GM23338 (cell line): ENCODE measurements at regions not wholly inside any gene's neighbourhood (a gene's known extent, or its start where the extent isn't known, plus 50 kb on each side); places are given as distances from the start of the nearest gene placed in this dataset.

Experiments used
- ATAC-seq: fragments of 200-7000 bp; cut with Tn5 transposase; 3 replicates; pipeline ENCODE4 v1.9.1; 2020
- DNase-seq: peaks from one replicate; pipeline ENCODE4 v3.0.0-alpha.2; 2015; ENCODE audit warnings: low spot score
- H2AFZ ChIP-seq: fragments of 200-600 bp; sonication (generic); 2 replicates; pipeline ENCODE4 v1.8.0; 2016; ENCODE audit warnings: antibody characterized with exemption, mild to moderate bottlenecking, moderate library complexity
- H3F3A ChIP-seq: fragments of 200-600 bp; sonication (generic); replicated peaks from 2 replicates; pipeline ENCODE4 v1.8.0; 2017; ENCODE audit warnings: antibody characterized with exemption, mixed run types, low read depth
- H3K27ac ChIP-seq: fragments of 200-600 bp; sonication (generic); 2 replicates; pipeline ENCODE4 v1.6.1; 2016; ENCODE audit warnings: low read depth
- H3K27me3 ChIP-seq: fragments of 200-600 bp; sonication (generic); 2 replicates; pipeline ENCODE4 v1.8.0; 2016; ENCODE audit warnings: mild to moderate bottlenecking, mixed run types, moderate library complexity; ENCODE audit not compliant: insufficient read depth
- H3K36me3 ChIP-seq: fragments of 200-600 bp; sonication (generic); 2 replicates; pipeline ENCODE4 v1.8.0; 2016; ENCODE audit warnings: mild to moderate bottlenecking; ENCODE audit not compliant: insufficient read depth
- H3K4me1 ChIP-seq: fragments of 200-600 bp; sonication (generic); 2 replicates; pipeline ENCODE4 v1.8.0; 2016; ENCODE audit warnings: mild to moderate bottlenecking, moderate library complexity; ENCODE audit not compliant: insufficient read depth
- H3K4me2 ChIP-seq: fragments of 200-600 bp; sonication (generic); 2 replicates; pipeline ENCODE4 v1.7.1; 2017; ENCODE audit warnings: mixed run types
- H3K4me3 ChIP-seq: fragments of 200-600 bp; sonication (generic); 2 replicates; pipeline ENCODE4 v1.6.1; 2016; ENCODE audit warnings: mixed run types
- H3K79me2 ChIP-seq: fragments of 200-600 bp; sonication (generic); replicated peaks from 2 replicates; pipeline ENCODE4 v1.8.0; 2017; ENCODE audit warnings: mild to moderate bottlenecking; ENCODE audit not compliant: insufficient read depth
- H3K9me2 ChIP-seq: fragments of 200-600 bp; sonication (generic); 2 replicates; pipeline ENCODE4 v1.8.0; 2017; ENCODE audit not compliant: insufficient read depth
- H4K20me1 ChIP-seq: fragments of 200-600 bp; sonication (generic); replicated peaks from 2 replicates; pipeline ENCODE4 v1.8.0; 2017; ENCODE audit warnings: mild to moderate bottlenecking; ENCODE audit not compliant: insufficient read depth
- H3K27ac Mint-ChIP-seq: 2 replicates; pipeline ENCODE4 v1.8.0; 2020; ENCODE audit warnings: inconsistent platforms, mild to moderate bottlenecking, moderate library complexity, mixed read lengths
- H3K27me3 Mint-ChIP-seq: 3 replicates; pipeline ENCODE4 v1.8.0; 2022; ENCODE audit warnings: low read depth, mild to moderate bottlenecking, moderate library complexity, mixed read lengths, inconsistent platforms; ENCODE audit not compliant: insufficient read depth, poor library complexity
- H3K36me3 Mint-ChIP-seq: 3 replicates; pipeline ENCODE4 v1.8.0; 2021; ENCODE audit warnings: low read depth, mild to moderate bottlenecking, inconsistent platforms, moderate library complexity, mixed read lengths
- H3K4me1 Mint-ChIP-seq: 3 replicates; pipeline ENCODE4 v1.8.0; 2020; ENCODE audit warnings: mild to moderate bottlenecking, inconsistent platforms, mixed read lengths
- H3K4me3 Mint-ChIP-seq: 3 replicates; pipeline ENCODE4 v1.8.0; 2021; ENCODE audit warnings: moderate library complexity, mild to moderate bottlenecking, inconsistent platforms, mixed read lengths
- H3K9me3 Mint-ChIP-seq: 3 replicates; pipeline ENCODE4 v1.8.0; 2020; ENCODE audit warnings: moderate library complexity, mild to moderate bottlenecking, inconsistent platforms, mixed read lengths
- EZH2 ChIP-seq: fragments of 200-600 bp; sonication (generic); IDR thresholded peaks from one replicate; pipeline ENCODE4 v1.8.0; 2017; ENCODE audit warnings: antibody characterized with exemption, mild to moderate bottlenecking, low read depth; ENCODE audit not compliant: unreplicated experiment
- EZH2phosphoT487 ChIP-seq: fragments of 200-600 bp; sonication (generic); IDR thresholded peaks from one replicate; pipeline ENCODE4 v1.8.1; 2018; ENCODE audit warnings: antibody characterized with exemption; ENCODE audit not compliant: unreplicated experiment
- JUNB ChIP-seq: IDR thresholded peaks from one replicate; pipeline ENCODE4 v1.6.1; 2016; ENCODE audit warnings: antibody characterized with exemption; ENCODE audit not compliant: unreplicated experiment
- NANOG ChIP-seq: IDR thresholded peaks from 2 replicates; pipeline ENCODE4 v1.6.1; 2016; ENCODE audit warnings: antibody characterized with exemption, borderline replicate concordance
- STAT1 ChIP-seq: IDR thresholded peaks from one replicate; pipeline ENCODE4 v1.6.1; 2016; ENCODE audit warnings: antibody characterized with exemption; ENCODE audit not compliant: unreplicated experiment
- ZNF114 ChIP-seq: fragments of 250-450 bp; sonication (Bioruptor Pico); IDR thresholded peaks from 2 replicates; pipeline ENCODE4 v1.5.0; 2020; ENCODE audit warnings: mild to moderate bottlenecking, moderate library complexity
- ZNF331 ChIP-seq: fragments of 250-450 bp; sonication (Bioruptor Pico); IDR thresholded peaks from 2 replicates; pipeline ENCODE4 v1.5.0; 2020; ENCODE audit warnings: low read depth, mild to moderate bottlenecking, moderate library complexity
- TF ChIP-seq, protein P1 (sequence below): fragments of 250-450 bp; sonication (Bioruptor Pico); IDR thresholded peaks from 2 replicates; pipeline ENCODE4 v1.5.0; 2020; ENCODE audit warnings: mild to moderate bottlenecking, moderate library complexity
- TF ChIP-seq, protein P2 (sequence below), 2 experiments: fragments of 200-600 bp in 1 of 2; sonication (generic) in 1 of 2; conservative IDR thresholded peaks; 2 replicates each; pipeline versions ENCODE4 v1.5.1 to v1.6.1; 2016 to 2017; ENCODE audit warnings: antibody characterized with exemption in 2 of 2, low read depth in 2 of 2, mild to moderate bottlenecking in 2 of 2, moderate library complexity in 1 of 2
- TF ChIP-seq, protein P3 (sequence below): IDR thresholded peaks from one replicate; pipeline ENCODE4 v1.6.1; 2018; ENCODE audit warnings: antibody characterized with exemption; ENCODE audit not compliant: unreplicated experiment

- Mint-ChIP-seq H3K27ac (no peak overlapping the region), H3K9me3 (no peaks in the 10 kb centered on the region), H3K4me1 (peaks cover 11% of the 10 kb centered on the region), H3K27me3 (peaks cover 3% of the 10 kb centered on the region), H3K36me3 (no peaks in the 10 kb centered on the region), H3K4me3 (no peak overlapping the region)
- Histone ChIP-seq H3K36me3 (no peaks in the 10 kb centered on the region), H3K4me2 (no peak overlapping the region), H3K79me2 (no peaks in the 10 kb centered on the region), H3K27ac (no peak overlapping the region), H3K4me1 (no peaks in the 10 kb centered on the region), H3K27me3 (no peaks in the 10 kb centered on the region), H2AFZ (no peak overlapping the region), H3K9me2 (no peaks in the 10 kb centered on the region), H3K4me3 (no peak overlapping the region), H4K20me1 (no peaks in the 10 kb centered on the region), H3F3A (no peaks in the 10 kb centered on the region)
- no peak for TF ChIP-seq EZH2phosphoT487
- TF ChIP-seq, protein P1, sequence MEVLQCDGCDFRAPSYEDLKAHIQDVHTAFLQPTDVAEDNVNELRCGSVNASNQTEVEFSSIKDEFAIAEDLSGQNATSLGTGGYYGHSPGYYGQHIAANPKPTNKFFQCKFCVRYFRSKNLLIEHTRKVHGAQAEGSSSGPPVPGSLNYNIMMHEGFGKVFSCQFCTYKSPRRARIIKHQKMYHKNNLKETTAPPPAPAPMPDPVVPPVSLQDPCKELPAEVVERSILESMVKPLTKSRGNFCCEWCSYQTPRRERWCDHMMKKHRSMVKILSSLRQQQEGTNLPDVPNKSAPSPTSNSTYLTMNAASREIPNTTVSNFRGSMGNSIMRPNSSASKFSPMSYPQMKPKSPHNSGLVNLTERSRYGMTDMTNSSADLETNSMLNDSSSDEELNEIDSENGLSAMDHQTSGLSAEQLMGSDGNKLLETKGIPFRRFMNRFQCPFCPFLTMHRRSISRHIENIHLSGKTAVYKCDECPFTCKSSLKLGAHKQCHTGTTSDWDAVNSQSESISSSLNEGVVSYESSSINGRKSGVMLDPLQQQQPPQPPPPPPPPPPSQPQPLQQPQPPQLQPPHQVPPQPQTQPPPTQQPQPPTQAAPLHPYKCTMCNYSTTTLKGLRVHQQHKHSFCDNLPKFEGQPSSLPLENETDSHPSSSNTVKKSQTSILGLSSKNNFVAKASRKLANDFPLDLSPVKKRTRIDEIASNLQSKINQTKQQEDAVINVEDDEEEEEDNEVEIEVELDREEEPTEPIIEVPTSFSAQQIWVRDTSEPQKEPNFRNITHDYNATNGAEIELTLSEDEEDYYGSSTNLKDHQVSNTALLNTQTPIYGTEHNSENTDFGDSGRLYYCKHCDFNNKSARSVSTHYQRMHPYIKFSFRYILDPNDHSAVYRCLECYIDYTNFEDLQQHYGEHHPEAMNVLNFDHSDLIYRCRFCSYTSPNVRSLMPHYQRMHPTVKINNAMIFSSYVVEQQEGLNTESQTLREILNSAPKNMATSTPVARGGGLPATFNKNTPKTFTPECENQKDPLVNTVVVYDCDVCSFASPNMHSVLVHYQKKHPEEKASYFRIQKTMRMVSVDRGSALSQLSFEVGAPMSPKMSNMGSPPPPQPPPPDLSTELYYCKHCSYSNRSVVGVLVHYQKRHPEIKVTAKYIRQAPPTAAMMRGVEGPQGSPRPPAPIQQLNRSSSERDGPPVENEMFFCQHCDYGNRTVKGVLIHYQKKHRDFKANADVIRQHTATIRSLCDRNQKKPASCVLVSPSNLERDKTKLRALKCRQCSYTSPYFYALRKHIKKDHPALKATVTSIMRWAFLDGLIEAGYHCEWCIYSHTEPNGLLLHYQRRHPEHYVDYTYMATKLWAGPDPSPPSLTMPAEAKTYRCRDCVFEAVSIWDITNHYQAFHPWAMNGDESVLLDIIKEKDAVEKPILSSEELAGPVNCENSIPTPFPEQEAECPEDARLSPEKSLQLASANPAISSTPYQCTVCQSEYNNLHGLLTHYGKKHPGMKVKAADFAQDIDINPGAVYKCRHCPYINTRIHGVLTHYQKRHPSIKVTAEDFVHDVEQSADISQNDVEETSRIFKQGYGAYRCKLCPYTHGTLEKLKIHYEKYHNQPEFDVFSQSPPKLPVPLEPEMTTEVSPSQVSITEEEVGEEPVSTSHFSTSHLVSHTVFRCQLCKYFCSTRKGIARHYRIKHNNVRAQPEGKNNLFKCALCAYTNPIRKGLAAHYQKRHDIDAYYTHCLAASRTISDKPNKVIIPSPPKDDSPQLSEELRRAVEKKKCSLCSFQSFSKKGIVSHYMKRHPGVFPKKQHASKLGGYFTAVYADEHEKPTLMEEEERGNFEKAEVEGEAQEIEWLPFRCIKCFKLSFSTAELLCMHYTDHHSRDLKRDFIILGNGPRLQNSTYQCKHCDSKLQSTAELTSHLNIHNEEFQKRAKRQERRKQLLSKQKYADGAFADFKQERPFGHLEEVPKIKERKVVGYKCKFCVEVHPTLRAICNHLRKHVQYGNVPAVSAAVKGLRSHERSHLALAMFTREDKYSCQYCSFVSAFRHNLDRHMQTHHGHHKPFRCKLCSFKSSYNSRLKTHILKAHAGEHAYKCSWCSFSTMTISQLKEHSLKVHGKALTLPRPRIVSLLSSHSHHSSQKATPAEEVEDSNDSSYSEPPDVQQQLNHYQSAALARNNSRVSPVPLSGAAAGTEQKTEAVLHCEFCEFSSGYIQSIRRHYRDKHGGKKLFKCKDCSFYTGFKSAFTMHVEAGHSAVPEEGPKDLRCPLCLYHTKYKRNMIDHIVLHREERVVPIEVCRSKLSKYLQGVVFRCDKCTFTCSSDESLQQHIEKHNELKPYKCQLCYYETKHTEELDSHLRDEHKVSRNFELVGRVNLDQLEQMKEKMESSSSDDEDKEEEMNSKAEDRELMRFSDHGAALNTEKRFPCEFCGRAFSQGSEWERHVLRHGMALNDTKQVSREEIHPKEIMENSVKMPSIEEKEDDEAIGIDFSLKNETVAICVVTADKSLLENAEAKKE (CRISPR knock-in tag), result peak; percentile 56; the same call in 1 of the 2 replicates
- DNase-seq, result peak; percentile 77
- ATAC-seq, result peak; percentile 95
Measured at GRCh38 chrX:68989865-68990606, 161.2 kb downstream of the EFNB1 start.

DNA sequence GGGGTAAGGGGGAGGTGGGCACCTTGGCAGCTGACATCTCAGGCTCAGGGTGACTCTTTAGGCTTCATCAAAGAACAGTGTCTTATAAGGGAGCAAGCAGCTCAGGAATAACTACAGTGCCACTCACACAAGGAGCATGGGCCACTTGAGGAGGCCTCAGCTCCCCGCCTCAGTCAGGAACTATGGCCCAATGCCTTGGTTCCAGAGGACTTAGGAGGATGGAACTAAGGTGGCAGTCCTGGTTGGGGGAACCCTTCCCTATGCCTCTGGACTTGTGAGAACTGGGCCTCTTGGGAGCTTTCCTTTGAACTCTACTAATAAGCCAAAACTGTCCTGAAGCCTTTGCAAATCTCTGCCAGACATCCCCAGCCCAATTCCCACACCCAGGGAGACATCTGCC lies 160.6 kb downstream of the EFNB1 start:
- no peaks in the 10 kb centered on the region for H3K36me3 ChIP-seq
- peaks cover 3% of the 10 kb centered on the region for H3K27me3 Mint-ChIP-seq
- no peak overlapping the region for H3K27ac ChIP-seq
- H3K9me2 ChIP-seq, result no peaks in the 10 kb centered on the region
- no peaks in the 10 kb centered on the region for H3K36me3 Mint-ChIP-seq
- no peaks in the 10 kb centered on the region for H3K27me3 ChIP-seq
- no peak overlapping the region for H3K4me3 Mint-ChIP-seq
- peaks cover 11% of the 10 kb centered on the region for H3K4me1 Mint-ChIP-seq
- no peak overlapping the region for H3K27ac Mint-ChIP-seq
- ATAC-seq (no peak), DNase-seq (no peak)
- H3K4me3 ChIP-seq, result no peak overlapping the region
- H3K9me3 Mint-ChIP-seq, result no peaks in the 10 kb centered on the region
- H4K20me1 ChIP-seq, result no peaks in the 10 kb centered on the region
- no peaks in the 10 kb centered on the region for H3F3A ChIP-seq
- H3K79me2 ChIP-seq, result no peaks in the 10 kb centered on the region
- H2AFZ ChIP-seq, result no peak overlapping the region
- H3K4me1 ChIP-seq, result no peaks in the 10 kb centered on the region
- no peak overlapping the region for H3K4me2 ChIP-seq
- TF ChIP-seq NANOG (no peak), EZH2 (no peak), ZNF114 (CRISPR knock-in tag) (no peak), STAT1 (no peak), JUNB (no peak), ZNF331 (CRISPR knock-in tag) (no peak)
- TF ChIP-seq, protein P2, sequence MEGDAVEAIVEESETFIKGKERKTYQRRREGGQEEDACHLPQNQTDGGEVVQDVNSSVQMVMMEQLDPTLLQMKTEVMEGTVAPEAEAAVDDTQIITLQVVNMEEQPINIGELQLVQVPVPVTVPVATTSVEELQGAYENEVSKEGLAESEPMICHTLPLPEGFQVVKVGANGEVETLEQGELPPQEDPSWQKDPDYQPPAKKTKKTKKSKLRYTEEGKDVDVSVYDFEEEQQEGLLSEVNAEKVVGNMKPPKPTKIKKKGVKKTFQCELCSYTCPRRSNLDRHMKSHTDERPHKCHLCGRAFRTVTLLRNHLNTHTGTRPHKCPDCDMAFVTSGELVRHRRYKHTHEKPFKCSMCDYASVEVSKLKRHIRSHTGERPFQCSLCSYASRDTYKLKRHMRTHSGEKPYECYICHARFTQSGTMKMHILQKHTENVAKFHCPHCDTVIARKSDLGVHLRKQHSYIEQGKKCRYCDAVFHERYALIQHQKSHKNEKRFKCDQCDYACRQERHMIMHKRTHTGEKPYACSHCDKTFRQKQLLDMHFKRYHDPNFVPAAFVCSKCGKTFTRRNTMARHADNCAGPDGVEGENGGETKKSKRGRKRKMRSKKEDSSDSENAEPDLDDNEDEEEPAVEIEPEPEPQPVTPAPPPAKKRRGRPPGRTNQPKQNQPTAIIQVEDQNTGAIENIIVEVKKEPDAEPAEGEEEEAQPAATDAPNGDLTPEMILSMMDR (conservative IDR thresholded peaks at IDR 0.05; ENCODE audit: low read depth in 2 of 2), result no peak
- TF ChIP-seq, protein P3, sequence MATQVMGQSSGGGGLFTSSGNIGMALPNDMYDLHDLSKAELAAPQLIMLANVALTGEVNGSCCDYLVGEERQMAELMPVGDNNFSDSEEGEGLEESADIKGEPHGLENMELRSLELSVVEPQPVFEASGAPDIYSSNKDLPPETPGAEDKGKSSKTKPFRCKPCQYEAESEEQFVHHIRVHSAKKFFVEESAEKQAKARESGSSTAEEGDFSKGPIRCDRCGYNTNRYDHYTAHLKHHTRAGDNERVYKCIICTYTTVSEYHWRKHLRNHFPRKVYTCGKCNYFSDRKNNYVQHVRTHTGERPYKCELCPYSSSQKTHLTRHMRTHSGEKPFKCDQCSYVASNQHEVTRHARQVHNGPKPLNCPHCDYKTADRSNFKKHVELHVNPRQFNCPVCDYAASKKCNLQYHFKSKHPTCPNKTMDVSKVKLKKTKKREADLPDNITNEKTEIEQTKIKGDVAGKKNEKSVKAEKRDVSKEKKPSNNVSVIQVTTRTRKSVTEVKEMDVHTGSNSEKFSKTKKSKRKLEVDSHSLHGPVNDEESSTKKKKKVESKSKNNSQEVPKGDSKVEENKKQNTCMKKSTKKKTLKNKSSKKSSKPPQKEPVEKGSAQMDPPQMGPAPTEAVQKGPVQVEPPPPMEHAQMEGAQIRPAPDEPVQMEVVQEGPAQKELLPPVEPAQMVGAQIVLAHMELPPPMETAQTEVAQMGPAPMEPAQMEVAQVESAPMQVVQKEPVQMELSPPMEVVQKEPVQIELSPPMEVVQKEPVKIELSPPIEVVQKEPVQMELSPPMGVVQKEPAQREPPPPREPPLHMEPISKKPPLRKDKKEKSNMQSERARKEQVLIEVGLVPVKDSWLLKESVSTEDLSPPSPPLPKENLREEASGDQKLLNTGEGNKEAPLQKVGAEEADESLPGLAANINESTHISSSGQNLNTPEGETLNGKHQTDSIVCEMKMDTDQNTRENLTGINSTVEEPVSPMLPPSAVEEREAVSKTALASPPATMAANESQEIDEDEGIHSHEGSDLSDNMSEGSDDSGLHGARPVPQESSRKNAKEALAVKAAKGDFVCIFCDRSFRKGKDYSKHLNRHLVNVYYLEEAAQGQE, result no peak
